ENCODE measurements at regions not wholly inside any gene's neighbourhood (a gene's known extent, or its start where the extent isn't known, plus 50 kb on each side); places are given as distances from the start of the nearest gene placed in this dataset.
"Not testable (repeated sequence)": the region's sequence is repeated elsewhere in the genome, so short reads cannot be mapped to it uniquely, and the experiment has no call there.

DNA sequence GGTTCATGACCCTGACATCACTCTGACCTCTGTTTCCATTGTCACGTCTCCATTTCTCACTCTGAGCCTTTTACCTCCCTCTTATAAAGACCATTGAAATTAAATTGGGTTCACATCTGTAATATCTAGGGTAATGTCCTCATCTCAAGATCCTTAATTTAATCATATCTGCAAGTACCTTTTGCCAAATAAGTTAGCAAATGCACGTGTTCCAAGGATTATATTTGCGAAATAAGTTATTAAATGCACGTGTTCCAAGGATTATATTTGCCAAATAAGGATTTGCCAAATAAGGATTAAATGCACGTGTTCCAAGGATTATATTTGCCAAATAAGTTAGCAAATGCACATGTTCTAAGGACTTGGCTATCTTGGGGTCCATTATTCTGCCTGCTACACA lies 938.0 kb downstream of the NLGN4X start:
- H3K9me3 ChIP-seq (ENCODE audit: control insufficient read depth in 4 of 4, low read length in 3 of 4): peaks cover 0 to 2% (median 0%) of the 10 kb centered on the region in 4 donors
- WGBS: 72% methylated on average over 5 of the region's 5 CpGs
- H3K36me3 ChIP-seq (ENCODE audit: control insufficient read depth in 4 of 4, insufficient read depth in 3 of 4, low read depth in 1 of 4, low read length in 3 of 4): no peaks in the 10 kb centered on the region
- TF ChIP-seq EGR1 (IDR thresholded peaks at IDR 0.05; ENCODE audit: low read depth in 2 of 2): no peak
- no peak for TF ChIP-seq SP1 (IDR thresholded peaks at IDR 0.05)
- TF ChIP-seq, protein P1, sequence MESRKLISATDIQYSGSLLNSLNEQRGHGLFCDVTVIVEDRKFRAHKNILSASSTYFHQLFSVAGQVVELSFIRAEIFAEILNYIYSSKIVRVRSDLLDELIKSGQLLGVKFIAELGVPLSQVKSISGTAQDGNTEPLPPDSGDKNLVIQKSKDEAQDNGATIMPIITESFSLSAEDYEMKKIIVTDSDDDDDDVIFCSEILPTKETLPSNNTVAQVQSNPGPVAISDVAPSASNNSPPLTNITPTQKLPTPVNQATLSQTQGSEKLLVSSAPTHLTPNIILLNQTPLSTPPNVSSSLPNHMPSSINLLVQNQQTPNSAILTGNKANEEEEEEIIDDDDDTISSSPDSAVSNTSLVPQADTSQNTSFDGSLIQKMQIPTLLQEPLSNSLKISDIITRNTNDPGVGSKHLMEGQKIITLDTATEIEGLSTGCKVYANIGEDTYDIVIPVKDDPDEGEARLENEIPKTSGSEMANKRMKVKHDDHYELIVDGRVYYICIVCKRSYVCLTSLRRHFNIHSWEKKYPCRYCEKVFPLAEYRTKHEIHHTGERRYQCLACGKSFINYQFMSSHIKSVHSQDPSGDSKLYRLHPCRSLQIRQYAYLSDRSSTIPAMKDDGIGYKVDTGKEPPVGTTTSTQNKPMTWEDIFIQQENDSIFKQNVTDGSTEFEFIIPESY (IDR thresholded peaks at IDR 0.05): no peak
- TF ChIP-seq TAF1 (conservative IDR thresholded peaks at IDR 0.05): no peak
- no peak for TF ChIP-seq FOXA2 (IDR thresholded peaks at IDR 0.05)
- TF ChIP-seq, protein P2, sequence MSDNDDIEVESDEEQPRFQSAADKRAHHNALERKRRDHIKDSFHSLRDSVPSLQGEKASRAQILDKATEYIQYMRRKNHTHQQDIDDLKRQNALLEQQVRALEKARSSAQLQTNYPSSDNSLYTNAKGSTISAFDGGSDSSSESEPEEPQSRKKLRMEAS (IDR thresholded peaks at IDR 0.05): no peak
- no peaks in the 10 kb centered on the region for H3K27me3 ChIP-seq (ENCODE audit: control insufficient read depth in 4 of 4, insufficient read depth in 4 of 4, low read length in 3 of 4)
- no peak overlapping the region for H3K27ac ChIP-seq (ENCODE audit: low read depth in 1 of 2, low read length in 2 of 2)
- no peak overlapping the region for H3K9ac ChIP-seq (ENCODE audit: low read depth in 1 of 2, low read length in 2 of 2)
- H3K4me3 ChIP-seq (ENCODE audit: low read depth in 1 of 3, low read length in 3 of 3): no peak overlapping the region
- H3K4me1 ChIP-seq (ENCODE audit: control insufficient read depth in 4 of 4, insufficient read depth in 4 of 4, low read length in 3 of 4): no peaks in the 10 kb centered on the region
- DNase-seq (ENCODE audit: low spot score): no peak

DNA sequence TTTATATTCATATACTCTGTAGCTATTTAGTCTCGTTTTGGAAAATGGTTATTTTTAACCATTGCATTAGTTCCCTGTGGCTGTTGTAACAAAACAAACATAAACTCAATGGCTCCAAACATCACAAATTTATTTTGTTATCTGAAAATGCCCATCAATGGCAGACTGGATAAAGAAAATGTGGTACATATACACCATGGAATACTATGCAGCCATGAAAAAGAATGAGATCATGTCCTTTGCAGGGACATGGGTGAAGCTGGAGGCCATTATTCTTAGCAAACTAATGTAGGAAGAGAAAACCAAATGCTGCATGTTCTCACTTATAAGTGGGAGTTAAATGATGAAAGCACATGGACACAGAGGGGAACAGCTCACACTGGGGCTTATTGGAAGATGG lies 938.7 kb downstream of the NLGN4X start:
- not testable (repeated sequence) for H3K9me3 ChIP-seq (ENCODE audit: control insufficient read depth in 4 of 4, low read length in 3 of 4); H3K36me3 ChIP-seq (ENCODE audit: control insufficient read depth in 4 of 4, insufficient read depth in 3 of 4, low read depth in 1 of 4, low read length in 3 of 4); DNase-seq (ENCODE audit: low spot score); H3K4me3 ChIP-seq (ENCODE audit: low read depth in 1 of 3, low read length in 3 of 3); H3K4me1 ChIP-seq (ENCODE audit: control insufficient read depth in 4 of 4, insufficient read depth in 4 of 4, low read length in 3 of 4); H3K27me3 ChIP-seq (ENCODE audit: control insufficient read depth in 4 of 4, insufficient read depth in 4 of 4, low read length in 3 of 4); H3K9ac ChIP-seq (ENCODE audit: low read depth in 1 of 2, low read length in 2 of 2); H3K27ac ChIP-seq (ENCODE audit: low read depth in 1 of 2, low read length in 2 of 2)
- 65% methylated on average over 1 of the region's 1 CpG for WGBS

DNA sequence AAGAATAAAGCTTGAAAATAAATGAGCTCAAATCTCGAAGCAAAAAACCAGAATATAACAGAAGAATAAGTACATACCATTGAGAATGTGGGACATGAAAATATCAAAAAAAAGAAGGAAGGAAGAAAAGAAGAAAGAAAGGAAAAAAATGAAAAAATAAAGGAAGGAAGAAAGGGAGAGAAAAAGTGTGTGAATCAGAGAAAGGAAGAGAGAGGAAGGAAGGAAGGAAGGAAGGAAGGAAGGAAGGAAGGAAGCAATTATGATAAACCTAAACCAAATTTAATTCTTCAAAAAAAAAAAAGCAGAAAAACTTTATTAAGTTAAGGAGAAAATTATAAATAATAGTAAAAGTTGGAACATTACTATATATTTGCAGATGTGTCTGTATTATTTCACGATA lies 949.8 kb downstream of the NLGN4X start:
- DNase-seq (ENCODE audit: low spot score): no peak
- H3K27me3 ChIP-seq (ENCODE audit: control insufficient read depth in 4 of 4, insufficient read depth in 4 of 4, low read length in 3 of 4): no peaks in the 10 kb centered on the region
- WGBS: 61% methylated on average over 2 of the region's 2 CpGs
- no peak overlapping the region for H3K27ac ChIP-seq (ENCODE audit: low read depth in 1 of 2, low read length in 2 of 2)
- no peaks in the 10 kb centered on the region for H3K4me1 ChIP-seq (ENCODE audit: control insufficient read depth in 4 of 4, insufficient read depth in 4 of 4, low read length in 3 of 4)
- H3K4me3 ChIP-seq (ENCODE audit: low read depth in 1 of 3, low read length in 3 of 3): no peak overlapping the region
- H3K9ac ChIP-seq (ENCODE audit: low read depth in 1 of 2, low read length in 2 of 2): no peak overlapping the region
- H3K36me3 ChIP-seq (ENCODE audit: control insufficient read depth in 4 of 4, insufficient read depth in 3 of 4, low read depth in 1 of 4, low read length in 3 of 4): no peaks in the 10 kb centered on the region
- TF ChIP-seq HNF4G (IDR thresholded peaks at IDR 0.05) (no peak), NR2F2 (IDR thresholded peaks at IDR 0.05) (no peak), RAD21 (IDR thresholded peaks at IDR 0.05) (no peak), TAF1 (conservative IDR thresholded peaks at IDR 0.05) (no peak)
- TF ChIP-seq, protein P1 (IDR thresholded peaks at IDR 0.05): no peak
- TF ChIP-seq, protein P3, sequence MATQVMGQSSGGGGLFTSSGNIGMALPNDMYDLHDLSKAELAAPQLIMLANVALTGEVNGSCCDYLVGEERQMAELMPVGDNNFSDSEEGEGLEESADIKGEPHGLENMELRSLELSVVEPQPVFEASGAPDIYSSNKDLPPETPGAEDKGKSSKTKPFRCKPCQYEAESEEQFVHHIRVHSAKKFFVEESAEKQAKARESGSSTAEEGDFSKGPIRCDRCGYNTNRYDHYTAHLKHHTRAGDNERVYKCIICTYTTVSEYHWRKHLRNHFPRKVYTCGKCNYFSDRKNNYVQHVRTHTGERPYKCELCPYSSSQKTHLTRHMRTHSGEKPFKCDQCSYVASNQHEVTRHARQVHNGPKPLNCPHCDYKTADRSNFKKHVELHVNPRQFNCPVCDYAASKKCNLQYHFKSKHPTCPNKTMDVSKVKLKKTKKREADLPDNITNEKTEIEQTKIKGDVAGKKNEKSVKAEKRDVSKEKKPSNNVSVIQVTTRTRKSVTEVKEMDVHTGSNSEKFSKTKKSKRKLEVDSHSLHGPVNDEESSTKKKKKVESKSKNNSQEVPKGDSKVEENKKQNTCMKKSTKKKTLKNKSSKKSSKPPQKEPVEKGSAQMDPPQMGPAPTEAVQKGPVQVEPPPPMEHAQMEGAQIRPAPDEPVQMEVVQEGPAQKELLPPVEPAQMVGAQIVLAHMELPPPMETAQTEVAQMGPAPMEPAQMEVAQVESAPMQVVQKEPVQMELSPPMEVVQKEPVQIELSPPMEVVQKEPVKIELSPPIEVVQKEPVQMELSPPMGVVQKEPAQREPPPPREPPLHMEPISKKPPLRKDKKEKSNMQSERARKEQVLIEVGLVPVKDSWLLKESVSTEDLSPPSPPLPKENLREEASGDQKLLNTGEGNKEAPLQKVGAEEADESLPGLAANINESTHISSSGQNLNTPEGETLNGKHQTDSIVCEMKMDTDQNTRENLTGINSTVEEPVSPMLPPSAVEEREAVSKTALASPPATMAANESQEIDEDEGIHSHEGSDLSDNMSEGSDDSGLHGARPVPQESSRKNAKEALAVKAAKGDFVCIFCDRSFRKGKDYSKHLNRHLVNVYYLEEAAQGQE (IDR thresholded peaks at IDR 0.05): no peak
- H3K9me3 ChIP-seq (ENCODE audit: control insufficient read depth in 4 of 4, low read length in 3 of 4): no peaks in the 10 kb centered on the region

Measured in liver (tissue), 7 donors.